HK-2 (cell line): ENCODE measurements at regions not wholly inside any gene's neighbourhood (a gene's known extent, or its start where the extent isn't known, plus 50 kb on each side); places are given as distances from the start of the nearest gene placed in this dataset.
"Not testable (repeated sequence)": the region's sequence is repeated elsewhere in the genome, so short reads cannot be mapped to it uniquely, and the experiment has no call there.

ENCODE experiments used
- DNase-seq: peaks from one replicate; pipeline ENCODE4 v3.0.0-alpha.2; 2018; ENCODE audit not compliant: unreplicated experiment

GRCh38 chr15:93948726-93949125, 282.6 kb upstream of the MCTP2 start:
- DNase-seq: no peak

- DNase-seq: no peak
Measured at GRCh38 chr15:93943586-93943985, 287.8 kb upstream of the MCTP2 start.

GRCh38 chr15:93942269-93942694, 289.1 kb upstream of the MCTP2 start:
- DNase-seq: no peak

- DNase-seq: no peak
Measured at GRCh38 chr15:93941697-93942096, 289.7 kb upstream of the MCTP2 start.

DNA sequence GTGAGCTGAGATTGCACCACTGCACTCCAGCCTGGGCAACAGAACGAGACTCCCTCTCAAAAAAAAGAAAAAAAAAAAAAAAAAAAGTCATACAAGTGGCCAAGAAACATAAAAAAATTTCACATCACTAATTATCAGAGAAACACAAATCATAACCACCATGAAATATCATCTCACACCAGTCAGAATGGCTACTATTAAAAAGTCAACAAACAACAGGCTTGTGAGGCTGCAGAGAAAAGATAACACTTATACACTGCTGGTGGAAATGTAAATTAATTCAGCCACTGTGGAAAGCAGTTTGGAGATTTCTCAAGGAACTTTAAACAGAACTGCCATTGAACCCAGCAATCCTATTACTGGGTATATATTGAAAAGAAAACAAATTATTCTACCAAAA, 291.1 kb upstream of the MCTP2 start:
- no peak for DNase-seq

GRCh38 chr15:93932164-93932776, 299.1 kb upstream of the MCTP2 start:
- DNase-seq: no peak

DNA sequence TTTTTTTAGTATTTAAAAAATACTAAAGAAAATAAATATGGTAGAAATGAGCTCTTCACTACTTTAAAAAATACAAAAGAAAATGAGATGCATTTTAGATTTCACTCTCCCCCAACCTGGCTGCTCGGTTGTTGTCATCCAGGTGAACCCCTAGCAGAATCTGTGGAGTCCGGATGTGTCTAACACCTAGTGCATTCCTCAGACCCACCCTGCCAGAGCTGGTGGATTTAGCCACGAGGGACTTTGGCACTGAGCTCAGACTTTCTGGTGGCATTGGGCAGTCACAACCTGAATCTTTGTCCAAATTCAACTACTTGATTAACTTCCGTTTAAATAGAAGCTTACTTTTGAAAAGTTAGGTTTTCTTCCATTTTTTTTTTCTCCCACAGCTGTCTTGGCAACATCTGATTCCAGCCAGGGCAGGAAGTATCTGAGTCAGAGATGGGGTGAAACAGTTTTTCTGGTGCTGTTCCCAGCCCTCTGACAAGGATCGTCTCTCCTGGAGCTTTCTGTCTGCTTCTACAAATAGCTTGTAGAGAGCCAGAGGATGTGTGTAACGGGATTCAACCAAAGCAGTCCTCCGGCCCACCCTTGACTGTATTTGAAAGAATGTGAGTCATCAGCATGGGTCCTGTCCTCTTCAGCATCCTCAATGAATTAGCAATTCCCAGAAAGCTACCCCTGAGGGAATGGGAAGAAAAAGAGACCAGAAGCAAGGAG, 301.8 kb upstream of the MCTP2 start:
- DNase-seq: no peak

GRCh38 chr15:93920204-93920603, 311.2 kb upstream of the MCTP2 start:
- DNase-seq: no peak

- not testable (repeated sequence) for DNase-seq
Measured at GRCh38 chr15:93918801-93919200, 312.6 kb upstream of the MCTP2 start.

DNA sequence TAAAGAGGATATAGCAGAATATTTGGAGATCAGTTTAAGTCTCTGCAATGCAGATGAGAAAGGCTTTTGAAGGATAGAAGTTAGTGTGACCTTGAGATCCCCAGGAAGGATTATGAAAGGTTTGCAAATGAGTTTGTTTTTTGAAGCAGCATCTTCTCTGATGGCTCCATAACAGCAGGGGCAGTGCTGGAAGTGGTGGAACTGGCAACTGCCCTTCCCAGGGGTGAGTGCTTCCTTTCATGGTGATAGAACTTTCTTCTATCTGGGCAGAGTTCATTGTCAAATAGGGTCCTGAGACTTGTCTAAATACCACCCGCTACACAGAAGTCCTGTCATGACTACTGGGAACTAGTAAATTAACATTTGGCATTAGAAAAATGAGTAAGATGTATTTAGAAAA, 314.2 kb upstream of the MCTP2 start:
- no peak for DNase-seq

GRCh38 chr15:93913871-93914270, 317.5 kb upstream of the MCTP2 start:
- DNase-seq: no peak

GRCh38 chr15:93913310-93913709, 318.1 kb upstream of the MCTP2 start:
- no peak for DNase-seq

- DNase-seq: no peak
Measured at GRCh38 chr15:93900476-93901400, 330.6 kb upstream of the MCTP2 start.

- DNase-seq: no peak
Measured at GRCh38 chr15:93899817-93900216, 331.5 kb upstream of the MCTP2 start.

DNA sequence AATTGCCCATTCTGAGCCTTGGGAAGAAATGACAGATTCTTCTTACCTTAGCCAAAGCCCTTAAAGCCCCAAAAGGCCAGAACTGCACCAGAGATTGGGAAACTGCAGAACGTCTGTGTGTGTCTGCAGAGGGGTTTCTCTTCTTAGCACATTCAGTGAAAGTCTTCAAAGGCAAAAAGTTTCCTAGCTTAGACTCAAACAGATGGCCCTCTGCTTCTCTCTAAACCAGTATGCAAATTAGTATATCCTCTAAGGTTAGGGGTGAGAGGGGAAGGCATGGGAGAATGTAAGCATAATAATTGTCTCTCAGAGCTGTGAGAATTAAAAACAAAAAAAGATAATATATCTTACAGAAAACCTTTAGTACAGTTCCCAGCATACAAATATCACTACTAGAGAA, 334.0 kb upstream of the MCTP2 start:
- DNase-seq: no peak

- no peak for DNase-seq
Measured at GRCh38 chr15:93895976-93896770, 335.2 kb upstream of the MCTP2 start.

DNA sequence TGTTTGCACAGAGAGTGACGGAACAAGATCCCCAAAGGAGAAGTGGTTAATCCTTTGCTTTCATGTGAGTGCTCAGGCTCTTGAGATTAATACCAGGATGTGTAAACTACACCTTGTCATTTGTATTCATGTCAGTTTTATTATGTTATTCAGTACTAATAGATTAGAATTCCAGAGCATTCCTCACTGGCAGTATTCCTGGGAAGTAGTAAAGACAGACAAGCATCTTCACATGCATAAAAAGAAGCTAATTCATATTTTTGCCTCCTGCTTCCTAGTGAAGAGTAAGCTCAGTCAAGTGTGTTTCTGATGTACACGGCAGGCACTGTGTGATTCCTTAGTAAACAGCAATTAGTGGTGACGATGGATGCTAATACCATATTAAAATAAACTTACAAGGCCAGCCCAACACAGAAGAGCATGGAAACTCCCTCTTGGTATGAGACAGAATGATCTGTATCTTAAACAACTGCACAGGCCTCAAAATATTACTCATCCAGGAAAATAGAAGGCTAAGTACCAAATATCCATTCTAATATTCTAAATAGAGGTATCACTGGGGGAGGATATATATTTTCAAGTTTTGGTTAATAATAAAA, 336.8 kb upstream of the MCTP2 start:
- DNase-seq: no peak

- no peak for DNase-seq
Measured at GRCh38 chr15:93887151-93887550, 344.2 kb upstream of the MCTP2 start.

DNA sequence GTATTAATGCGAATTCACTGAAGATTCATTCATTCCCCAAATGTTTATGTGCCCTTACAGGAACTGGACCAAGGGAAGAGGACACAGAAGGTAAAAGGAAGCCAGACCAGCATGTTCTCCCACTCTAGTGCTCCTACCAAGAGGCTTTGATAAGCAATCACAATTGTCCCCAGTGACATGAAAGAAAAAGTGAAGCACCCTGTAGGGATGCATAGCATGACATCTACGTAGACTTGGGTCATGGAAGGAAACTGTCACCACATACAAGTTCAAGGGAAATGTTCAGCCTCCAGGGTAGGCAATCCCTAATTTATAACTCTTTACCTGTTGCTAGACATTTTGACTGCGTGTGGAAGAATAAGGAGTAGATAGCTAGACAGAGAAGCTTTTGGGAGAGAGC, 348.6 kb upstream of the MCTP2 start:
- no peak for DNase-seq

DNA sequence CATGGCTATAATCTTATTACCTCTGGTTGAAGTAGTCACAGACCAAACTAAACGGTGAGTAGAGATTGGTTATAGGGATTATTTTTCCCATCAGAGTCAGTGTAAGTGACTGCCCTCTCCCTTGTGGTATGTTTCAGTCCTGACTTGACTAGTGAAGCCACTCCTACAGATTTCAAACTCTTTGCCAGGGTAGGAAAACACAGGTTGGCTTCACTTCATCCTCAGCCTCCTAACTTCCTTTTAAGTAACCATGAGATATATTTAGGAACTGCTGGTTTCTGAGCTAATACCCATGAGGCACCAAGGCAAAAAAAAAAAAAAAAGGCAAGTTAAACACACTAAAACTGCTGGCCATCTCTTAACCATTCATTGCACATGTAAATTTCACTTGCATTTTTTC, 349.2 kb upstream of the MCTP2 start:
- DNase-seq: no peak

- DNase-seq: no peak
Measured at GRCh38 chr15:93881310-93881709, 350.1 kb upstream of the MCTP2 start.
